ENCODE measurements at regions not wholly inside any gene's neighbourhood (a gene's known extent, or its start where the extent isn't known, plus 50 kb on each side); places are given as distances from the start of the nearest gene placed in this dataset.

- DNase-seq (ENCODE audit: insufficient read length, low spot score) (no peak), FAIRE-seq (no peak)
- TF ChIP-seq CTCF (IDR thresholded peaks at IDR 0.05; ENCODE audit: insufficient read depth, missing control alignments), result no peak
These were observed 67.5 kb upstream of the PWP1 start for GRCh38 chr12:107618106-107618505.

- TF ChIP-seq CTCF (IDR thresholded peaks at IDR 0.05; ENCODE audit: insufficient read depth, missing control alignments), result no peak
- DNase-seq (ENCODE audit: insufficient read length, low spot score), result no peak
- no peak for FAIRE-seq
These were observed 65.8 kb upstream of the PWP1 start for GRCh38 chr12:107619831-107620230.

DNA sequence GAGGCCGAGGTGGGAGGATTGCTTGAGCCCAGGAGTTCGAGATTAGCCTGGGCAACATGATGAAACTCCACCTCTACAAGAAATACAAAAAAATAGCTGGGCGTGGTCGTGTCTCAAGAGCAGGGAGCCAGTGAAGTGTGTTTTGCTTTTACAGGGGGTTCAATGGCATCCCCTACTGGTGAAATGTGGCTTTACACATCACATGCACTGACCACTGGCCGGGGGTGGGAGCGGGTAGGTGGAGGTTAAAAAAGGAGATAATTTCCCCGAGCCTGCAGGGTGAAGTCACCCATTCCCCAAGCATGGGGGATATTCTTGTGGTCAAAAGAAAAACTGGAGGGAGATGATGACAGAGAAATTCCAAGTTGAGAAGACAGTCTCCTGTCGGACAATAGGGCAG, 63.6 kb upstream of the PWP1 start:
- TF ChIP-seq CTCF (IDR thresholded peaks at IDR 0.05; ENCODE audit: insufficient read depth, missing control alignments), result peak; percentile 34
- no peak for DNase-seq (ENCODE audit: insufficient read length, low spot score)
- FAIRE-seq, result no peak

GRCh38 chr12:107624493-107624892, 61.1 kb upstream of the PWP1 start:
- FAIRE-seq, result no peak
- DNase-seq (ENCODE audit: insufficient read length, low spot score), result no peak
- no peak for TF ChIP-seq CTCF (IDR thresholded peaks at IDR 0.05; ENCODE audit: insufficient read depth, missing control alignments)

DNA sequence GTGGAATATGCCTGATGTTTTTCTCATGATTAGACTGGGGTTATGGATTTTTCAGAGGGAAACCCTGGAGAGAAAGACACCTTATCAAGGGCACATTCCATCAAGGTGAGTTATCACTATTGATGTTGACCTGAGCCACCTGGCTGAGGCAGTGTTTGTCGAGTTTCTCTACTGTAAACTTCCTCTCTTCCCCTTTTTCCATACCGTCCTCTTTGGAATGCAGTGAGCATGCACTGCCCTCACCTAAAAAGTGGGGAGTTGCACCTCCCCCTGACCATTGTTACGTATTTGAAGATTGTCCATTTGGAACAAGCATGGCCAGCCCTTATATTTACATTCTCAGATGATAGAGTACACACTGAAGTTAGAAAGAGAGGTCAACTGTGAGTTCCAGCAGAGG, 53.9 kb upstream of the PWP1 start:
- no peak for FAIRE-seq
- no peak for DNase-seq (ENCODE audit: insufficient read length, low spot score)
- TF ChIP-seq CTCF (IDR thresholded peaks at IDR 0.05; ENCODE audit: insufficient read depth, missing control alignments), result no peak

DNA sequence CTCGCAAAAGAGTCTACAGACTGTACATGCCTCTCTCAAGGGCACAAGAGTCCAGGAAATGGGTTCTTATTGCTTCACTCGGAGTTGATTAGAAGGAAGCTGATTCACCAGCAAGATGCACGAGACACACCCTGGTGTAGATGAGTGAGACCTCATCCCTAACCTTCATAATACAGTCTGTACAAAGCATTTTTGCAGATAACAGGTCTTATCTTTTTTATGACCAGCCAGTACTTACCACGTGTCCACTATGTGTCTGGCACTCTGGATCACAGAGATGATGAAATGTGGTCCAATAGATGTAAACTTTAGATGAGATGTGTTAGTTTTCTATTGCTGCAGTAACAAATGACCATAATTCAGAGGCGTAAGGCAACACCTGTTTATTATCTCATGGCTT, 53.4 kb upstream of the PWP1 start:
- FAIRE-seq (no peak), DNase-seq (ENCODE audit: insufficient read length, low spot score) (no peak)
- TF ChIP-seq CTCF (IDR thresholded peaks at IDR 0.05; ENCODE audit: insufficient read depth, missing control alignments), result no peak

DNA sequence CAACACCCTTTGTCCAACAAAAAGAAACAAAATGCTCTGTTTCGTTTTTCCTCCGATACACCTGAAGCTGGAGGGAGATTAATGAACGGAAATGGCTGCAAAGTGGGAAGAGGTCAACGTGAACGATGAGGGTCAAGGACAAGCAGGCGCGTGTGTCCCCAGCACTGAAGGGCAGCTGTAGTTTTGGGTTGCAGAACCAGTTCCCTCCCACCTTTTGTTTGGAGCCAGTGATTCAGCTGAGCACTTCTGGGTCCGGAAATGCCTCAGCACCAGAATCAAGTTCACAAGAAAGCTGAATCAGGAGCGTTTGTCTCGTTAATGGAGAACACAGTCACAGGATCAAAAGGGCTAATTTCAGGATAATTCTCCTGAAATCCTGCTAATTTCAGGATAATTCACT, 51.1 kb upstream of the PWP1 start:
- no peak for TF ChIP-seq CTCF (IDR thresholded peaks at IDR 0.05; ENCODE audit: insufficient read depth, missing control alignments)
- FAIRE-seq (no peak), DNase-seq (ENCODE audit: insufficient read length, low spot score) (no peak)
